H9 (cell line): ENCODE measurements at regions not wholly inside any gene's neighbourhood (a gene's known extent, or its start where the extent isn't known, plus 50 kb on each side); places are given as distances from the start of the nearest gene placed in this dataset.

Experiments used
- DNase-seq: peaks from one replicate; pipeline ENCODE4 v3.0.0-alpha.2; 2017
- H2AFZ ChIP-seq: one replicate; pipeline ENCODE4 v1.6.1; 2013; ENCODE audit warnings: mild to moderate bottlenecking, low read length, control low read depth, moderate library complexity
- H2AK5ac ChIP-seq: 2 replicates; pipeline ENCODE4 v1.6.1; 2013; ENCODE audit warnings: low read length, control low read depth, mixed read lengths; ENCODE audit not compliant: insufficient read length
- H2BK120ac ChIP-seq: one replicate; pipeline ENCODE4 v1.6.1; 2013; ENCODE audit warnings: low read depth, mild to moderate bottlenecking, low read length, control low read depth, inconsistent platforms; ENCODE audit not compliant: poor library complexity, severe bottlenecking
- H2BK12ac ChIP-seq: 2 replicates; pipeline ENCODE4 v1.6.1; 2013; ENCODE audit warnings: low read length, control low read depth, mixed read lengths, low read depth; ENCODE audit not compliant: insufficient read length
- H2BK15ac ChIP-seq: 2 replicates; pipeline ENCODE4 v1.6.1; 2013; ENCODE audit warnings: low read depth, low read length, control low read depth
- H2BK20ac ChIP-seq: one replicate; pipeline ENCODE4 v1.6.1; 2013; ENCODE audit warnings: low read depth, mild to moderate bottlenecking, low read length, control low read depth, inconsistent platforms; ENCODE audit not compliant: poor library complexity, severe bottlenecking
- H2BK5ac ChIP-seq: 2 replicates; pipeline ENCODE4 v1.6.1; 2013; ENCODE audit warnings: low read length, control low read depth, mixed read lengths; ENCODE audit not compliant: insufficient read length
- H3K14ac ChIP-seq: 2 replicates; pipeline ENCODE4 v1.6.1; 2013; ENCODE audit warnings: low read length, control low read depth; ENCODE audit not compliant: insufficient read depth
- H3K18ac ChIP-seq: 2 replicates; pipeline ENCODE4 v1.6.1; 2013; ENCODE audit warnings: low read depth, mild to moderate bottlenecking, mixed read lengths, low read length, control low read depth; ENCODE audit not compliant: insufficient read length
- H3K23ac ChIP-seq: 2 replicates; pipeline ENCODE4 v1.6.1; 2013; ENCODE audit warnings: low read length, control low read depth, mixed read lengths, low read depth; ENCODE audit not compliant: insufficient read length
- H3K23me2 ChIP-seq: 2 replicates; pipeline ENCODE4 v1.6.1; 2013; ENCODE audit warnings: low read depth, mild to moderate bottlenecking, mixed read lengths, low read length, control low read depth; ENCODE audit not compliant: insufficient read length, poor library complexity, severe bottlenecking
- H3K27ac ChIP-seq: 2 replicates; pipeline ENCODE4 v1.5.1; 2013; ENCODE audit warnings: low read length, control low read depth, mixed read lengths, low read depth; ENCODE audit not compliant: insufficient read length
- H3K27me3 ChIP-seq: 2 replicates; pipeline ENCODE4 v1.6.1; 2013; ENCODE audit warnings: low read length, control low read depth, inconsistent platforms; ENCODE audit not compliant: insufficient read depth
- H3K4ac ChIP-seq: 2 replicates; pipeline ENCODE4 v1.6.1; 2013; ENCODE audit warnings: low read depth, mild to moderate bottlenecking, control low read depth, inconsistent platforms, low read length, moderate library complexity
- H3K4me1 ChIP-seq: 2 replicates; pipeline ENCODE4 v1.6.1; 2013; ENCODE audit warnings: low read length, control low read depth, inconsistent platforms; ENCODE audit not compliant: insufficient read depth
- H3K4me2 ChIP-seq: 2 replicates; pipeline ENCODE4 v1.6.1; 2013; ENCODE audit warnings: low read length, control low read depth, mixed read lengths; ENCODE audit not compliant: insufficient read length, insufficient read depth
- H3K56ac ChIP-seq: 2 replicates; pipeline ENCODE4 v1.6.1; 2013; ENCODE audit warnings: low read depth, mild to moderate bottlenecking, mixed read lengths, low read length, control low read depth; ENCODE audit not compliant: insufficient read length
- H3K79me1 ChIP-seq: 2 replicates; pipeline ENCODE4 v1.6.1; 2013; ENCODE audit warnings: low read depth, mild to moderate bottlenecking, moderate library complexity, low read length, control low read depth, inconsistent platforms; ENCODE audit not compliant: insufficient read depth, poor library complexity, severe bottlenecking
- H3K79me2 ChIP-seq: 2 replicates; pipeline ENCODE4 v1.6.1; 2013; ENCODE audit warnings: low read length, control low read depth, inconsistent platforms; ENCODE audit not compliant: insufficient read depth
- H3K9ac ChIP-seq: 2 replicates; pipeline ENCODE4 v1.6.1; 2013; ENCODE audit warnings: low read length, control low read depth, mixed read lengths; ENCODE audit not compliant: insufficient read length; ENCODE audit errors: extremely low read depth
- H3K9me3 ChIP-seq: one replicate; pipeline ENCODE4 v1.6.1; 2013; ENCODE audit warnings: low read depth, low read length, inconsistent platforms; ENCODE audit not compliant: control insufficient read depth
- H3T11ph ChIP-seq: one replicate; pipeline ENCODE4 v1.6.1; 2013; ENCODE audit warnings: mild to moderate bottlenecking, low read length, control low read depth, inconsistent platforms
- H4K20me1 ChIP-seq: one replicate; pipeline ENCODE4 v1.6.1; 2013; ENCODE audit not compliant: control insufficient read depth, insufficient read length, insufficient read depth
- H4K5ac ChIP-seq: 2 replicates; pipeline ENCODE4 v1.6.1; 2013; ENCODE audit warnings: low read depth, mild to moderate bottlenecking, mixed read lengths, low read length, control low read depth; ENCODE audit not compliant: insufficient read length
- H4K8ac ChIP-seq: replicated peaks from 2 replicates; pipeline ENCODE4 v1.6.1; 2013; ENCODE audit warnings: low read length, control low read depth, mixed read lengths, low read depth; ENCODE audit not compliant: insufficient read length
- H4K91ac ChIP-seq: 2 replicates; pipeline ENCODE4 v1.6.1; 2013; ENCODE audit warnings: low read depth, mild to moderate bottlenecking, moderate library complexity, mixed read lengths, low read length, control low read depth; ENCODE audit not compliant: insufficient read length
- H3K27ac Mint-ChIP-seq, 3 experiments: 2 replicates in 2 of 3; 3 replicates in 1 of 3; pipeline ENCODE4 v1.8.0; 2020 to 2021; ENCODE audit warnings: mixed read lengths in 3 of 3, mild to moderate bottlenecking in 1 of 3, moderate library complexity in 1 of 3
- H3K27me3 Mint-ChIP-seq: 2 replicates; pipeline ENCODE4 v1.8.0; 2021; ENCODE audit warnings: low read depth, mild to moderate bottlenecking, moderate library complexity, mixed read lengths
- H3K36me3 Mint-ChIP-seq, 3 experiments: 2 replicates in 2 of 3; 3 replicates in 1 of 3; pipeline ENCODE4 v1.8.0; 2020 to 2021; ENCODE audit warnings: low read depth in 3 of 3, mixed read lengths in 3 of 3; ENCODE audit not compliant: insufficient read depth in 1 of 3
- H3K4me1 Mint-ChIP-seq, 2 experiments: 2 replicates each; pipeline ENCODE4 v1.8.0; 2020; ENCODE audit warnings: mixed read lengths in 2 of 2
- H3K4me3 Mint-ChIP-seq, 2 experiments: 2 replicates in 1 of 2; 3 replicates in 1 of 2; pipeline ENCODE4 v1.8.0; 2020 to 2021; ENCODE audit warnings: mild to moderate bottlenecking in 2 of 2, mixed read lengths in 2 of 2, moderate library complexity in 1 of 2
- H3K9me3 Mint-ChIP-seq, 2 experiments: 2 replicates in 1 of 2; 3 replicates in 1 of 2; pipeline ENCODE4 v1.8.0; 2020; ENCODE audit warnings: mild to moderate bottlenecking in 2 of 2, mixed read lengths in 2 of 2, moderate library complexity in 1 of 2
- CTCF ChIP-seq: fragments of 200-600 bp; sonication (generic); conservative IDR thresholded peaks from 3 replicates; pipeline ENCODE4 v1.8.0; 2021; ENCODE audit warnings: antibody characterized with exemption, mild to moderate bottlenecking
- WGBS: extraction: QIAGEN DNeasy Blood & Tissue Kit; methylation state at CpG from one replicate; pipeline ENCODE4 v1.1.7; 2013; ENCODE audit warnings: missing lambda C conversion rate, low lambda C conversion rate, mixed read lengths; ENCODE audit not compliant: insufficient read length; ENCODE audit errors: extremely low coverage; 5-methylcytosine and 5-hydroxymethylcytosine counted together

GRCh38 chr7:35339811-35340210 is 85.9 kb upstream of the TBX20 start:
- no peaks in the 10 kb centered on the region for H3K79me1 ChIP-seq
- no peak overlapping the region for H4K8ac ChIP-seq
- no peak for DNase-seq
- no peaks in the 10 kb centered on the region for H3K4me1 ChIP-seq
- no peak overlapping the region for H2AK5ac ChIP-seq
- no peak overlapping the region for H2BK15ac ChIP-seq
- H2BK12ac ChIP-seq, result no peak overlapping the region
- H4K91ac ChIP-seq, result no peak overlapping the region
- H3K4me3 Mint-ChIP-seq, result no peak overlapping the region
- no peak overlapping the region for H2BK120ac ChIP-seq
- H3K56ac ChIP-seq, result no peak overlapping the region
- H3K36me3 Mint-ChIP-seq, result no peaks in the 10 kb centered on the region
- no peak overlapping the region for H3K4me2 ChIP-seq
- no peak overlapping the region for H3K14ac ChIP-seq
- H3K9me3 ChIP-seq, result no peaks in the 10 kb centered on the region
- no peaks in the 10 kb centered on the region for H3K9me3 Mint-ChIP-seq
- H3K27me3 Mint-ChIP-seq, result peaks cover 6% of the 10 kb centered on the region
- H3K79me2 ChIP-seq, result no peaks in the 10 kb centered on the region
- H3K27me3 ChIP-seq, result no peaks in the 10 kb centered on the region
- H2AFZ ChIP-seq, result no peak overlapping the region
- no CpG with 5 or more reads among the region's 6 CpGs for WGBS
- H3K4ac ChIP-seq, result no peak overlapping the region
- H3K23me2 ChIP-seq, result no peaks in the 10 kb centered on the region
- H3K4me1 Mint-ChIP-seq, result peaks cover 6 to 7% of the 10 kb centered on the region in 2 experiments; a peak in 3 of 4 replicates
- H3K27ac ChIP-seq, result no peak overlapping the region
- H3K23ac ChIP-seq, result no peak overlapping the region
- H3K27ac Mint-ChIP-seq, result no peak overlapping the region
- no peak overlapping the region for H3K18ac ChIP-seq
- H3K9ac ChIP-seq, result no peak overlapping the region
- H2BK20ac ChIP-seq, result no peak overlapping the region
- no peaks in the 10 kb centered on the region for H4K20me1 ChIP-seq
- no peak overlapping the region for H2BK5ac ChIP-seq
- H3T11ph ChIP-seq, result no peak overlapping the region
- no peak overlapping the region for H4K5ac ChIP-seq
- TF ChIP-seq CTCF, result no peak
